Liver (tissue), 3 donors: ENCODE measurements at regions not wholly inside any gene's neighbourhood (a gene's known extent, or its start where the extent isn't known, plus 50 kb on each side); places are given as distances from the start of the nearest gene placed in this dataset.

ENCODE experiments used
- FOXA1 ChIP-seq: IDR thresholded peaks from 2 replicates; pipeline ENCODE4 v1.6.1; 2016; ENCODE audit warnings: antibody characterized with exemption
- FOXA2 ChIP-seq: IDR thresholded peaks from 2 replicates; pipeline ENCODE4 v1.6.1; 2016; ENCODE audit warnings: antibody characterized with exemption
- JUND ChIP-seq, 2 donors: IDR thresholded peaks; 2 replicates each; pipeline ENCODE4 v1.6.1; 2016; ENCODE audit warnings: antibody characterized with exemption in 2 of 2
- SP1 ChIP-seq: IDR thresholded peaks from 2 replicates; pipeline ENCODE4 v1.6.1; 2018; ENCODE audit warnings: antibody characterized with exemption, mild to moderate bottlenecking
- TAF1 ChIP-seq: conservative IDR thresholded peaks from 2 replicates; pipeline ENCODE4 v1.6.1; 2016; ENCODE audit warnings: antibody characterized with exemption, mild to moderate bottlenecking
- TF ChIP-seq, protein P1 (sequence below): fragments of 150-350 bp; IDR thresholded peaks from 2 replicates; pipeline ENCODE4 v1.5.1; 2017; ENCODE audit warnings: improper control_type of control experiment, low read depth, low read length; ENCODE audit not compliant: missing input control
- TF ChIP-seq, protein P2 (sequence below): IDR thresholded peaks from 2 replicates; pipeline ENCODE4 v1.6.1; 2016; ENCODE audit warnings: antibody characterized with exemption
- TF ChIP-seq, protein P3 (sequence below): IDR thresholded peaks from 2 replicates; pipeline ENCODE4 v1.6.1; 2016; ENCODE audit warnings: antibody characterized with exemption, mild to moderate bottlenecking
- TF ChIP-seq, protein P4 (sequence below): IDR thresholded peaks from 2 replicates; pipeline ENCODE4 v1.6.1; 2016; ENCODE audit warnings: antibody characterized with exemption
- donor health status: healthy.
- donor health status: healthy.

DNA sequence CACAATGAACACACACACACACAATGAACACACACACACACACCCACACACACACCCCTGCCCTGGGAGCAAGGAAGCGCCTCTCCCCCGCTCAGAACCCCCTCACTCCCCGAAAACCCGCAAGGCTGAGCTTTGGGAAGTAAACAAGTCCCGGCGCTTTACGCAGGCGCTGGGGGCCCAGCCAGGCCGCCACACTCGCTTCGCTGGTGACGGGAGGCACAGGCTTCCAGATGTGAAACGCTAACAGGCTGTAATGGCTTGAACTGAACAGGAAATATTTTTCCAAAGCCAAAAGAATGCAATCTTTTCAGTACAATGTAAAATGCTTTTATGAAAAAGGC lies 122.7 kb upstream of the IGF1R start:
- TF ChIP-seq TAF1 (no peak), FOXA1 (no peak), JUND (IDR thresholded peaks at IDR 0.05) (no peak), SP1 (no peak), FOXA2 (no peak)
- TF ChIP-seq, protein P1, sequence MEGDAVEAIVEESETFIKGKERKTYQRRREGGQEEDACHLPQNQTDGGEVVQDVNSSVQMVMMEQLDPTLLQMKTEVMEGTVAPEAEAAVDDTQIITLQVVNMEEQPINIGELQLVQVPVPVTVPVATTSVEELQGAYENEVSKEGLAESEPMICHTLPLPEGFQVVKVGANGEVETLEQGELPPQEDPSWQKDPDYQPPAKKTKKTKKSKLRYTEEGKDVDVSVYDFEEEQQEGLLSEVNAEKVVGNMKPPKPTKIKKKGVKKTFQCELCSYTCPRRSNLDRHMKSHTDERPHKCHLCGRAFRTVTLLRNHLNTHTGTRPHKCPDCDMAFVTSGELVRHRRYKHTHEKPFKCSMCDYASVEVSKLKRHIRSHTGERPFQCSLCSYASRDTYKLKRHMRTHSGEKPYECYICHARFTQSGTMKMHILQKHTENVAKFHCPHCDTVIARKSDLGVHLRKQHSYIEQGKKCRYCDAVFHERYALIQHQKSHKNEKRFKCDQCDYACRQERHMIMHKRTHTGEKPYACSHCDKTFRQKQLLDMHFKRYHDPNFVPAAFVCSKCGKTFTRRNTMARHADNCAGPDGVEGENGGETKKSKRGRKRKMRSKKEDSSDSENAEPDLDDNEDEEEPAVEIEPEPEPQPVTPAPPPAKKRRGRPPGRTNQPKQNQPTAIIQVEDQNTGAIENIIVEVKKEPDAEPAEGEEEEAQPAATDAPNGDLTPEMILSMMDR = no peak
- TF ChIP-seq, protein P2, sequence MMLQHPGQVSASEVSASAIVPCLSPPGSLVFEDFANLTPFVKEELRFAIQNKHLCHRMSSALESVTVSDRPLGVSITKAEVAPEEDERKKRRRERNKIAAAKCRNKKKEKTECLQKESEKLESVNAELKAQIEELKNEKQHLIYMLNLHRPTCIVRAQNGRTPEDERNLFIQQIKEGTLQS = no peak
- TF ChIP-seq, protein P3, sequence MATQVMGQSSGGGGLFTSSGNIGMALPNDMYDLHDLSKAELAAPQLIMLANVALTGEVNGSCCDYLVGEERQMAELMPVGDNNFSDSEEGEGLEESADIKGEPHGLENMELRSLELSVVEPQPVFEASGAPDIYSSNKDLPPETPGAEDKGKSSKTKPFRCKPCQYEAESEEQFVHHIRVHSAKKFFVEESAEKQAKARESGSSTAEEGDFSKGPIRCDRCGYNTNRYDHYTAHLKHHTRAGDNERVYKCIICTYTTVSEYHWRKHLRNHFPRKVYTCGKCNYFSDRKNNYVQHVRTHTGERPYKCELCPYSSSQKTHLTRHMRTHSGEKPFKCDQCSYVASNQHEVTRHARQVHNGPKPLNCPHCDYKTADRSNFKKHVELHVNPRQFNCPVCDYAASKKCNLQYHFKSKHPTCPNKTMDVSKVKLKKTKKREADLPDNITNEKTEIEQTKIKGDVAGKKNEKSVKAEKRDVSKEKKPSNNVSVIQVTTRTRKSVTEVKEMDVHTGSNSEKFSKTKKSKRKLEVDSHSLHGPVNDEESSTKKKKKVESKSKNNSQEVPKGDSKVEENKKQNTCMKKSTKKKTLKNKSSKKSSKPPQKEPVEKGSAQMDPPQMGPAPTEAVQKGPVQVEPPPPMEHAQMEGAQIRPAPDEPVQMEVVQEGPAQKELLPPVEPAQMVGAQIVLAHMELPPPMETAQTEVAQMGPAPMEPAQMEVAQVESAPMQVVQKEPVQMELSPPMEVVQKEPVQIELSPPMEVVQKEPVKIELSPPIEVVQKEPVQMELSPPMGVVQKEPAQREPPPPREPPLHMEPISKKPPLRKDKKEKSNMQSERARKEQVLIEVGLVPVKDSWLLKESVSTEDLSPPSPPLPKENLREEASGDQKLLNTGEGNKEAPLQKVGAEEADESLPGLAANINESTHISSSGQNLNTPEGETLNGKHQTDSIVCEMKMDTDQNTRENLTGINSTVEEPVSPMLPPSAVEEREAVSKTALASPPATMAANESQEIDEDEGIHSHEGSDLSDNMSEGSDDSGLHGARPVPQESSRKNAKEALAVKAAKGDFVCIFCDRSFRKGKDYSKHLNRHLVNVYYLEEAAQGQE = no peak
- TF ChIP-seq, protein P4, sequence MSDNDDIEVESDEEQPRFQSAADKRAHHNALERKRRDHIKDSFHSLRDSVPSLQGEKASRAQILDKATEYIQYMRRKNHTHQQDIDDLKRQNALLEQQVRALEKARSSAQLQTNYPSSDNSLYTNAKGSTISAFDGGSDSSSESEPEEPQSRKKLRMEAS = no peak
